ENCODE measurements at regions not wholly inside any gene's neighbourhood (a gene's known extent, or its start where the extent isn't known, plus 50 kb on each side); places are given as distances from the start of the nearest gene placed in this dataset.
"Not testable (repeated sequence)": the region's sequence is repeated elsewhere in the genome, so short reads cannot be mapped to it uniquely, and the experiment has no call there.

GRCh38 chr20:56689318-56689717 lies 60.2 kb downstream of the TFAP2C start:
- DNase-seq = no peak

GRCh38 chr20:56689852-56690485 lies 60.9 kb downstream of the TFAP2C start:
- no peak for DNase-seq

- DNase-seq = no peak
Measured at GRCh38 chr20:56690531-56691175, 61.5 kb downstream of the TFAP2C start.

GRCh38 chr20:56691325-56691998 lies 62.4 kb downstream of the TFAP2C start:
- DNase-seq = no peak

- no peak for DNase-seq
Measured at GRCh38 chr20:56693217-56693616, 64.1 kb downstream of the TFAP2C start.

- DNase-seq = no peak
Measured at GRCh38 chr20:56697476-56697875, 68.4 kb downstream of the TFAP2C start.

- no peak for DNase-seq
Measured at GRCh38 chr20:56698297-56698696, 69.2 kb downstream of the TFAP2C start.

- no peak for DNase-seq
Measured at GRCh38 chr20:56698749-56699148, 69.6 kb downstream of the TFAP2C start.

- no peak for DNase-seq
Measured at GRCh38 chr20:56702931-56703840, 74.1 kb downstream of the TFAP2C start.

- DNase-seq = no peak
Measured at GRCh38 chr20:56706867-56707360, 77.8 kb downstream of the TFAP2C start.

- no peak for DNase-seq
Measured at GRCh38 chr20:56708991-56709390, 79.9 kb downstream of the TFAP2C start.

- no peak for DNase-seq
Measured at GRCh38 chr20:56710125-56710524, 81.0 kb downstream of the TFAP2C start.

GRCh38 chr20:56710577-56710976 lies 81.5 kb downstream of the TFAP2C start:
- DNase-seq = not testable (repeated sequence)

GRCh38 chr20:56711018-56711417 lies 81.9 kb downstream of the TFAP2C start:
- no peak for DNase-seq

GRCh38 chr20:56715309-56715708 lies 86.2 kb downstream of the TFAP2C start:
- no peak for DNase-seq

GRCh38 chr20:56715902-56716519 lies 86.9 kb downstream of the TFAP2C start:
- DNase-seq = no peak

GRCh38 chr20:56716806-56717205 lies 87.7 kb downstream of the TFAP2C start:
- no peak for DNase-seq

GRCh38 chr20:56718816-56719215 lies 89.7 kb downstream of the TFAP2C start:
- DNase-seq = no peak

- no peak for DNase-seq
Measured at GRCh38 chr20:56720620-56721213, 91.6 kb downstream of the TFAP2C start.

- peak; percentile 45 for DNase-seq
Measured at GRCh38 chr20:56722042-56722441, 92.9 kb downstream of the TFAP2C start.

- DNase-seq = no peak
Measured at GRCh38 chr20:56723331-56723730, 94.2 kb downstream of the TFAP2C start.

GRCh38 chr20:56724241-56724757 lies 95.2 kb downstream of the TFAP2C start:
- DNase-seq = peak; percentile 4
